ENCODE measurements at regions not wholly inside any gene's neighbourhood (a gene's known extent, or its start where the extent isn't known, plus 50 kb on each side); places are given as distances from the start of the nearest gene placed in this dataset.

- H3K27ac Mint-ChIP-seq, result peak overlapping the region in 1 of 3 experiments; percentile 59; a peak in 1 of 7 replicates
- H3K9me3 Mint-ChIP-seq, result no peaks in the 10 kb centered on the region
- Histone ChIP-seq H3K23ac (ENCODE audit: insufficient read length, low read depth, low read length) (no peak overlapping the region), H3K9ac (ENCODE audit: extremely low read depth, insufficient read length, low read length) (no peak overlapping the region), H2BK20ac (ENCODE audit: low read depth, low read length, poor library complexity, severe bottlenecking) (no peak overlapping the region), H3K4me2 (ENCODE audit: insufficient read depth, insufficient read length, low read length) (no peak overlapping the region), H4K5ac (ENCODE audit: insufficient read length, low read depth, low read length) (no peak overlapping the region), H3K18ac (ENCODE audit: insufficient read length, low read depth, low read length) (no peak overlapping the region), H3K79me2 (ENCODE audit: insufficient read depth, low read length) (no peaks in the 10 kb centered on the region), H3K4me1 (ENCODE audit: insufficient read depth, low read length) (peaks cover 5% of the 10 kb centered on the region), H2AK5ac (ENCODE audit: insufficient read length, low read length) (no peak overlapping the region), H3K9me3 (ENCODE audit: control insufficient read depth, low read depth, low read length) (no peaks in the 10 kb centered on the region), H2BK120ac (ENCODE audit: low read depth, low read length, poor library complexity, severe bottlenecking) (no peak overlapping the region), H4K20me1 (ENCODE audit: control insufficient read depth, insufficient read depth, insufficient read length) (no peaks in the 10 kb centered on the region), H4K8ac (replicated peaks; ENCODE audit: insufficient read length, low read depth, low read length) (no peak overlapping the region), H2AFZ (ENCODE audit: low read length) (no peak overlapping the region), H2BK5ac (ENCODE audit: insufficient read length, low read length) (no peak overlapping the region), H3K56ac (ENCODE audit: insufficient read length, low read depth, low read length) (no peak overlapping the region), H4K91ac (ENCODE audit: insufficient read length, low read depth, low read length) (no peak overlapping the region), H3K23me2 (ENCODE audit: insufficient read length, low read depth, low read length, poor library complexity, severe bottlenecking) (no peaks in the 10 kb centered on the region), H3K27ac (ENCODE audit: insufficient read length, low read depth, low read length) (no peak overlapping the region), H2BK15ac (ENCODE audit: low read depth, low read length) (no peak overlapping the region), H3K27me3 (ENCODE audit: insufficient read depth, low read length) (no peaks in the 10 kb centered on the region), H3K4ac (ENCODE audit: low read depth, low read length) (no peak overlapping the region), H3T11ph (ENCODE audit: low read length) (no peak overlapping the region), H2BK12ac (ENCODE audit: insufficient read length, low read depth, low read length) (no peak overlapping the region), H3K14ac (ENCODE audit: insufficient read depth, low read length) (no peak overlapping the region), H3K79me1 (ENCODE audit: insufficient read depth, low read depth, low read length, poor library complexity, severe bottlenecking) (no peaks in the 10 kb centered on the region)
- no peaks in the 10 kb centered on the region for H3K36me3 Mint-ChIP-seq (ENCODE audit: insufficient read depth in 1 of 3, low read depth in 3 of 3)
- TF ChIP-seq CTCF (conservative IDR thresholded peaks at IDR 0.05), result no peak
- no CpG with 5 or more reads among the region's 10 CpGs for WGBS (ENCODE audit: extremely low coverage, insufficient read length, low lambda C conversion rate)
- no peaks in the 10 kb centered on the region; the same call in 1 of the 2 replicates for H3K27me3 Mint-ChIP-seq (ENCODE audit: low read depth)
- DNase-seq, result no peak
- H3K4me1 Mint-ChIP-seq, result peaks cover 5 to 17% of the 10 kb centered on the region in 2 experiments
- no peak overlapping the region for H3K4me3 Mint-ChIP-seq
Measured at GRCh38 chr3:72569754-72570440, 278.3 kb downstream of the SHQ1 start.

Data from H9 (cell line).